Activated gamma-delta T cell treated with Interleukin-2 at 50 U/mL for 16 hours (primary cell): ENCODE measurements at regions not wholly inside any gene's neighbourhood (a gene's known extent, or its start where the extent isn't known, plus 50 kb on each side); places are given as distances from the start of the nearest gene placed in this dataset.

ENCODE experiments used
- DNase-seq: peaks from one replicate; pipeline ENCODE4 v3.0.0-alpha.2; 2020

GRCh38 chr22:47259049-47259448, 496.6 kb downstream of the TBC1D22A start:
- no peak for DNase-seq

GRCh38 chr22:47257976-47258375, 495.5 kb downstream of the TBC1D22A start:
- DNase-seq = no peak

GRCh38 chr22:47257566-47257965, 495.1 kb downstream of the TBC1D22A start:
- no peak for DNase-seq

- DNase-seq = no peak
Observed at GRCh38 chr22:47251911-47252310, 489.5 kb downstream of the TBC1D22A start.

GRCh38 chr22:47250995-47251765, 488.7 kb downstream of the TBC1D22A start:
- DNase-seq = no peak

- no peak for DNase-seq
Observed at GRCh38 chr22:47249370-47249928, 487.0 kb downstream of the TBC1D22A start.

GRCh38 chr22:47248925-47249324, 486.5 kb downstream of the TBC1D22A start:
- no peak for DNase-seq

GRCh38 chr22:47247579-47248240, 485.3 kb downstream of the TBC1D22A start:
- no peak for DNase-seq

- no peak for DNase-seq
Observed at GRCh38 chr22:47245786-47246185, 483.3 kb downstream of the TBC1D22A start.

- no peak for DNase-seq
Observed at GRCh38 chr22:47245286-47245685, 482.8 kb downstream of the TBC1D22A start.

- DNase-seq = no peak
Observed at GRCh38 chr22:47240116-47240515, 477.7 kb downstream of the TBC1D22A start.

GRCh38 chr22:47239474-47239860, 477.0 kb downstream of the TBC1D22A start:
- DNase-seq = no peak

GRCh38 chr22:47238690-47239473, 476.4 kb downstream of the TBC1D22A start:
- DNase-seq = no peak

GRCh38 chr22:47237890-47238480, 475.5 kb downstream of the TBC1D22A start:
- no peak for DNase-seq

- no peak for DNase-seq
Observed at GRCh38 chr22:47236718-47237117, 474.3 kb downstream of the TBC1D22A start.

GRCh38 chr22:47236161-47236560, 473.7 kb downstream of the TBC1D22A start:
- no peak for DNase-seq

GRCh38 chr22:47233316-47234243, 471.1 kb downstream of the TBC1D22A start:
- no peak for DNase-seq

GRCh38 chr22:47232753-47233152, 470.3 kb downstream of the TBC1D22A start:
- DNase-seq = no peak

GRCh38 chr22:47232197-47232596, 469.7 kb downstream of the TBC1D22A start:
- no peak for DNase-seq

GRCh38 chr22:47231759-47232158, 469.3 kb downstream of the TBC1D22A start:
- DNase-seq = no peak

- no peak for DNase-seq
Observed at GRCh38 chr22:47230741-47231140, 468.3 kb downstream of the TBC1D22A start.

GRCh38 chr22:47230251-47230650, 467.8 kb downstream of the TBC1D22A start:
- DNase-seq = no peak
